ENCODE measurements at regions not wholly inside any gene's neighbourhood (a gene's known extent, or its start where the extent isn't known, plus 50 kb on each side); places are given as distances from the start of the nearest gene placed in this dataset.
A peak's percentile ranks its signal among the peaks of the same experiment; 100 is the strongest.

GRCh38 chr1:78715181-78715661, 65.6 kb downstream of the IFI44 start:
- peak in 1 of 2 donors; percentile 89 for DNase-seq (ENCODE audit: low read depth in 2 of 2)
- no peak for TF ChIP-seq CTCF (IDR thresholded peaks at IDR 0.05; ENCODE audit: low read depth, low read length)
- no peak overlapping the region for H3K4me3 ChIP-seq (replicated peaks in 1 of 2; ENCODE audit: low read depth in 2 of 2, low read length in 2 of 2)

GRCh38 chr1:78716186-78716585, 66.6 kb downstream of the IFI44 start:
- TF ChIP-seq CTCF (IDR thresholded peaks at IDR 0.05; ENCODE audit: low read depth, low read length): no peak
- DNase-seq (ENCODE audit: low read depth in 2 of 2): peak; percentile 56 to 84
- no peak overlapping the region for H3K4me3 ChIP-seq (replicated peaks in 1 of 2; ENCODE audit: low read depth in 2 of 2, low read length in 2 of 2)

GRCh38 chr1:78718566-78718965, 68.9 kb downstream of the IFI44 start:
- TF ChIP-seq CTCF (IDR thresholded peaks at IDR 0.05; ENCODE audit: low read depth, low read length): no peak
- DNase-seq (ENCODE audit: low read depth in 2 of 2): peak in 1 of 2 donors; percentile 42
- no peak overlapping the region for H3K4me3 ChIP-seq (replicated peaks in 1 of 2; ENCODE audit: low read depth in 2 of 2, low read length in 2 of 2)

GRCh38 chr1:78721136-78721535, 71.5 kb downstream of the IFI44 start:
- DNase-seq (ENCODE audit: low read depth in 2 of 2): peak in 1 of 2 donors; percentile 30
- no peak for TF ChIP-seq CTCF (IDR thresholded peaks at IDR 0.05; ENCODE audit: low read depth, low read length)
- no peak overlapping the region for H3K4me3 ChIP-seq (replicated peaks in 1 of 2; ENCODE audit: low read depth in 2 of 2, low read length in 2 of 2)

- TF ChIP-seq CTCF (IDR thresholded peaks at IDR 0.05; ENCODE audit: low read depth, low read length): no peak
- H3K4me3 ChIP-seq (replicated peaks in 1 of 2; ENCODE audit: low read depth in 2 of 2, low read length in 2 of 2): no peak overlapping the region
- no peak for DNase-seq (ENCODE audit: low read depth in 2 of 2)
These were observed 72.5 kb downstream of the IFI44 start for GRCh38 chr1:78722105-78722504.

GRCh38 chr1:78722521-78722920, 72.9 kb downstream of the IFI44 start:
- TF ChIP-seq CTCF (IDR thresholded peaks at IDR 0.05; ENCODE audit: low read depth, low read length): no peak
- peak in 1 of 2 donors; percentile 42 for DNase-seq (ENCODE audit: low read depth in 2 of 2)
- H3K4me3 ChIP-seq (replicated peaks in 1 of 2; ENCODE audit: low read depth in 2 of 2, low read length in 2 of 2): no peak overlapping the region

- TF ChIP-seq CTCF (IDR thresholded peaks at IDR 0.05; ENCODE audit: low read depth, low read length): no peak
- H3K4me3 ChIP-seq (replicated peaks in 1 of 2; ENCODE audit: low read depth in 2 of 2, low read length in 2 of 2): no peak overlapping the region
- peak; percentile 61 to 75 for DNase-seq (ENCODE audit: low read depth in 2 of 2)
These were observed 73.3 kb downstream of the IFI44 start for GRCh38 chr1:78722947-78723346.

All from cardiac fibroblast (primary cell).